Kidney (tissue), 13 donors: ENCODE measurements at regions not wholly inside any gene's neighbourhood (a gene's known extent, or its start where the extent isn't known, plus 50 kb on each side); places are given as distances from the start of the nearest gene placed in this dataset.

ENCODE experiments used
- DNase-seq, 5 donors: peaks; one replicate each; pipeline ENCODE4 v3.0.0-alpha.2; 2013 to 2020
- FAIRE-seq: peaks from 2 replicates; lab custom pipeline; 2012; peaks lifted over from hg19 to GRCh38; lab: Jason Lieb, UNC
- H3K27ac ChIP-seq, 2 donors: one replicate each; pipeline ENCODE4 v1.7.0; 2013; ENCODE audit warnings: low read depth in 2 of 2, low read length in 2 of 2, inconsistent platforms in 1 of 2
- H3K27me3 ChIP-seq: one replicate; pipeline ENCODE4 v1.7.1; 2013; ENCODE audit warnings: low read length, inconsistent platforms; ENCODE audit not compliant: control insufficient read depth, insufficient read depth
- H3K36me3 ChIP-seq, 3 donors: one replicate each; pipeline versions ENCODE4 v1.7.0 to v1.7.1; 2013; ENCODE audit warnings: low read length in 3 of 3, control low read depth in 1 of 3, inconsistent platforms in 1 of 3; ENCODE audit not compliant: insufficient read depth in 3 of 3, control insufficient read depth in 2 of 3
- H3K4me1 ChIP-seq, 3 donors: one replicate each; pipeline versions ENCODE4 v1.7.0 to v1.7.1; 2013; ENCODE audit warnings: low read length in 3 of 3, inconsistent platforms in 1 of 3, low read depth in 1 of 3; ENCODE audit not compliant: control insufficient read depth in 2 of 3, insufficient read depth in 2 of 3
- H3K4me3 ChIP-seq, 3 donors: one replicate each; pipeline versions ENCODE4 v1.7.0 to v1.8.1; 2013; ENCODE audit warnings: low read length in 3 of 3, control low read depth in 1 of 3, inconsistent platforms in 1 of 3
- H3K9ac ChIP-seq, 3 donors: one replicate each; pipeline versions ENCODE4 v1.7.0 to v1.7.1; 2013; ENCODE audit warnings: low read length in 3 of 3, control low read depth in 1 of 3, inconsistent platforms in 1 of 3
- H3K9me3 ChIP-seq, 3 donors: one replicate each; pipeline versions ENCODE4 v1.7.0 to v1.7.1; 2013; ENCODE audit warnings: low read length in 3 of 3, control low read depth in 1 of 3, inconsistent platforms in 1 of 3; ENCODE audit not compliant: control insufficient read depth in 2 of 3, insufficient read depth in 1 of 3
- intact Hi-C: fragments of 100-400 bp; cut with DNase I; formaldehyde crosslinking; loops from one replicate; pipeline ENCODE4 v1.11.1; 2022
- TF ChIP-seq, protein P1 (sequence below): IDR thresholded peaks from 3 replicates; pipeline ENCODE4 v1.5.1; 2012; ENCODE audit warnings: mild to moderate bottlenecking, moderate library complexity, borderline replicate concordance; ENCODE audit not compliant: insufficient read depth; ENCODE audit errors: extremely low read depth
- donor health status: control.
- donor health status: control.
- donor health status: control.
- donor health status: control.
- donor health status: control.
- donor health status: DM: yes; HTN: yes; CAD: no.
- donor health status: Normal renal cell carcinoma (clear cell type).

DNA sequence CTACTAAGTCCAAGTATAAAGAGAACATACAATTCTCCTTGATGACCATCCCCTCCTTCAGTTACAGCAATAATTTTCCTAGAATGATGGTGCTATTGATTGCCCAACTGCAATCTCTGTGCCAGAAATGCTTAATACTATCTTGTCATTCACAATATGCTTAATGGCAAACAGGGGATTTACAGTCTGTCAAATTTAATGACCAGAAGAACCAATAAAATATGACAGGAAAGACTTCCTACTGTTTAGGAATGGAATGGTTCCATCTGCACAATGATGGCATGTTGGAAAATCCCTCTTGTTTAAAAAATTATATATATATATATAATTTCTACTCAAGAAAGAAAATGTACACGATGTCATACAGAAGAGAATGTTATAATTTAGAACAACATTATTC, 623.2 kb downstream of the CCER1 start:
- FAIRE-seq: no peak
- TF ChIP-seq, protein P1, sequence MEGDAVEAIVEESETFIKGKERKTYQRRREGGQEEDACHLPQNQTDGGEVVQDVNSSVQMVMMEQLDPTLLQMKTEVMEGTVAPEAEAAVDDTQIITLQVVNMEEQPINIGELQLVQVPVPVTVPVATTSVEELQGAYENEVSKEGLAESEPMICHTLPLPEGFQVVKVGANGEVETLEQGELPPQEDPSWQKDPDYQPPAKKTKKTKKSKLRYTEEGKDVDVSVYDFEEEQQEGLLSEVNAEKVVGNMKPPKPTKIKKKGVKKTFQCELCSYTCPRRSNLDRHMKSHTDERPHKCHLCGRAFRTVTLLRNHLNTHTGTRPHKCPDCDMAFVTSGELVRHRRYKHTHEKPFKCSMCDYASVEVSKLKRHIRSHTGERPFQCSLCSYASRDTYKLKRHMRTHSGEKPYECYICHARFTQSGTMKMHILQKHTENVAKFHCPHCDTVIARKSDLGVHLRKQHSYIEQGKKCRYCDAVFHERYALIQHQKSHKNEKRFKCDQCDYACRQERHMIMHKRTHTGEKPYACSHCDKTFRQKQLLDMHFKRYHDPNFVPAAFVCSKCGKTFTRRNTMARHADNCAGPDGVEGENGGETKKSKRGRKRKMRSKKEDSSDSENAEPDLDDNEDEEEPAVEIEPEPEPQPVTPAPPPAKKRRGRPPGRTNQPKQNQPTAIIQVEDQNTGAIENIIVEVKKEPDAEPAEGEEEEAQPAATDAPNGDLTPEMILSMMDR: no peak

GRCh38 chr12:90331262-90331661, 622.6 kb upstream of the ATP2B1 start:
- DNase-seq: peak in 1 of 5 donors; percentile 24
- TF ChIP-seq, protein P1: no peak
- Histone ChIP-seq H3K9ac (no peak overlapping the region), H3K4me3 (no peak overlapping the region), H3K27ac (no peak overlapping the region), H3K4me1 (no peaks in the 10 kb centered on the region), H3K9me3 (no peaks in the 10 kb centered on the region), H3K36me3 (no peaks in the 10 kb centered on the region), H3K27me3 (no peaks in the 10 kb centered on the region)
- intact Hi-C loops: no loop called here
- FAIRE-seq: no peak

More for the DNA sequence above, 623.2 kb downstream of the CCER1 start:
- H3K9ac ChIP-seq: no peak overlapping the region
- H3K36me3 ChIP-seq: no peaks in the 10 kb centered on the region
- intact Hi-C loops: no loop called here
- H3K27ac ChIP-seq: no peak overlapping the region
- no peak overlapping the region for H3K4me3 ChIP-seq
- H3K27me3 ChIP-seq: no peaks in the 10 kb centered on the region
- H3K9me3 ChIP-seq: no peaks in the 10 kb centered on the region
- no peaks in the 10 kb centered on the region for H3K4me1 ChIP-seq
- DNase-seq: peak in 2 of 5 donors; percentile 9 to 16

DNA sequence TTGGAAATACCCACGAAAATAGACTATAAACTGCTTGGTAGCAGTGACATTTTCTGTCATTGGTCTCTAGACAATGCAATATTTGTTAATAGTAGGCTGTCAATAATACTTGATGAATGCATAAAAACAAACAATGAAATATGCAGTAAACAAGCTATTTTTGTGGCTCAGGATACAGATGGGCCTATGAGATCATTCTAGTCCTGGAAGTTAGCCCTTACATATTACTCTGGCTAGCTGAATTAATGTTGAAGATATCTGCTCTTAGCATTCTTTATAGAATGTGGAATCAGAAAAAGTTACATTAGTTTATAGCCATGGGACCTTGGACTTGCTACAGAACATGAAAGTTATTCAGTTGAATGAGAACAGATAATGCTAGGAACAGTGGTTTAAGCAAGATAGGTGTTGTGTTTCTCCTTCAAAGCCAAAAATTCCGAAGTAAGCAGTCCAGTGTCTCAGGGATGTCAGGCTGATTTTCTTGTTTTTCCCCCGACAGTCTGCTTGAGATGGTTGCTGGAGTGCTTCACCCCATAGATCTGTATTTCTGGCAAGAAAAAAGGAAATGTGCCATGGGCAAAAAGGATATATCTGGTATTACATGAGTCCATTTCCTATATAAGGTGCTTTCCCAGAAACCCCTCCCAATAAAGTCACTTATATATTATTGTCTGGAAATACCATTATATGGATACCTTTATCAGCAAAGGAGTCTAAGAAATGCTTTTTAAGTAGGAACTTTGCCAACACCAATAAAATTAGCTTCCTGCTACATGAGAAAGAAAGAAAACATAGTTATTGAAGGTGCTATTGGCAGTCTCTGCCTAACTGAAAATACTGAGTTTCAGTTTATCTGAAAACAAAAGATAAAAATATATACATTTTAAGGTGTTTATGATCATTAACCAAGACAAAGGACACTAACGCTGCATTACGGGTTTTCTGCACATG, 619.4 kb upstream of the ATP2B1 start:
- H3K4me3 ChIP-seq: no peak overlapping the region
- no peaks in the 10 kb centered on the region for H3K36me3 ChIP-seq
- FAIRE-seq (no peak), DNase-seq (no peak)
- no peak overlapping the region for H3K27ac ChIP-seq
- intact Hi-C loops: no loop called here
- no peaks in the 10 kb centered on the region for H3K9me3 ChIP-seq
- H3K27me3 ChIP-seq: no peaks in the 10 kb centered on the region
- no peaks in the 10 kb centered on the region for H3K4me1 ChIP-seq
- TF ChIP-seq, protein P1: no peak
- H3K9ac ChIP-seq: no peak overlapping the region
